HCT116 (cell line): ENCODE measurements at regions not wholly inside any gene's neighbourhood (a gene's known extent, or its start where the extent isn't known, plus 50 kb on each side); places are given as distances from the start of the nearest gene placed in this dataset.
A peak's percentile ranks its signal among the peaks of the same experiment; 100 is the strongest.
"Not testable (repeated sequence)": the region's sequence is repeated elsewhere in the genome, so short reads cannot be mapped to it uniquely, and the experiment has no call there.

Source experiments
- ATAC-seq: fragments of 200-7000 bp; cut with Tn5 transposase; 2 replicates; pipeline ENCODE4 v1.9.1; 2020; ENCODE audit warnings: mild to moderate bottlenecking, moderate library complexity
- BruUV-seq: library from RNA; stranded (reverse); fragments of 400-500 nt; replicated peaks from 2 replicates; lab custom pipeline; 2021; lab: Mats Ljungman, UMichigan
- CTCF ChIA-PET: fragments of 300-600 bp; sonication (Branson Sonifier 250); formaldehyde crosslinking; loops from one replicate; lab custom pipeline; 2021; ENCODE audit warnings: antibody characterized with exemption; lab: Charles Lee
- POLR2A ChIA-PET: fragments of 300-600, 350-600 bp; sonication (Branson Sonifier 250); formaldehyde crosslinking; loops from one replicate; lab custom pipeline; 2021; ENCODE audit warnings: antibody characterized with exemption; lab: Charles Lee
- RAD21 ChIA-PET, 2 experiments: fragments of 300-600 bp; sonication (Branson Sonifier 250); formaldehyde crosslinking; loops; one replicate each; lab custom pipeline; 2023; ENCODE audit warnings: low total read pairs in 2 of 2; ENCODE audit not compliant: uncharacterized antibody in 2 of 2, unreplicated experiment in 2 of 2, low non-redundant PET in 1 of 2; lab: Charles Lee
- DNase-seq: peaks from one replicate; pipeline ENCODE4 v3.0.0-alpha.2; 2010; ENCODE audit warnings: low read depth, low spot score
- H2AFZ ChIP-seq: fragments of 200-600 bp; shearing (Covaris generic), sonication (generic); 2 replicates; pipeline ENCODE4 v1.6.1; 2017; ENCODE audit warnings: low read depth, mixed run types, mixed read lengths, antibody characterized with exemption, low read length; ENCODE audit not compliant: poor library complexity, severe bottlenecking
- H3K27ac ChIP-seq: 2 replicates; pipeline ENCODE4 v1.5.1; 2012; ENCODE audit warnings: low read depth, low read length
- H3K27me3 ChIP-seq: fragments of 200-600 bp; sonication (generic); 2 replicates; pipeline ENCODE4 v1.6.1; 2016; ENCODE audit warnings: mixed run types, low read length, mixed read lengths; ENCODE audit not compliant: insufficient read depth
- H3K36me3 ChIP-seq, 2 experiments: fragments of 200-500 bp in 1 of 2; fragments of 200-600 bp in 1 of 2; sonication (Bioruptor generic) in 1 of 2; sonication (generic) in 1 of 2; 2 replicates each; pipeline versions ENCODE4 v1.5.1 to v1.6.1; 2014 to 2016; ENCODE audit warnings: low read length in 2 of 2, inconsistent platforms in 1 of 2, mixed read lengths in 1 of 2, mixed run types in 1 of 2; ENCODE audit not compliant: insufficient read depth in 2 of 2, control insufficient read depth in 1 of 2
- H3K4me1 ChIP-seq, 2 experiments: fragments of 200-600 bp in 1 of 2; sonication (generic) in 1 of 2; 2 replicates each; pipeline versions ENCODE4 v1.5.1 to v1.6.1; 2012 to 2017; ENCODE audit warnings: low read length in 2 of 2, inconsistent platforms in 1 of 2, mild to moderate bottlenecking in 1 of 2, mixed read lengths in 1 of 2, mixed run types in 1 of 2, moderate library complexity in 1 of 2; ENCODE audit not compliant: insufficient read depth in 2 of 2, control insufficient read depth in 1 of 2
- H3K4me2 ChIP-seq: fragments of 200-600 bp; sonication (generic); 2 replicates; pipeline ENCODE4 v1.6.1; 2017; ENCODE audit warnings: mixed run types, low read length, mixed read lengths
- H3K4me3 ChIP-seq, 2 experiments: fragments of 200-600 bp in 1 of 2; sonication (generic) in 1 of 2; replicated peaks in 1 of 2; 2 replicates each; pipeline ENCODE4 v1.5.1; 2011 to 2016; ENCODE audit warnings: low read length in 2 of 2, control low read depth in 1 of 2, low read depth in 1 of 2, mild to moderate bottlenecking in 1 of 2, mixed read lengths in 1 of 2, mixed run types in 1 of 2
- H3K79me2 ChIP-seq: fragments of 200-600 bp; sonication (generic); 2 replicates; pipeline ENCODE4 v1.6.1; 2017; ENCODE audit warnings: mild to moderate bottlenecking, mixed run types, low read length, moderate library complexity, mixed read lengths; ENCODE audit not compliant: insufficient read depth
- H3K9ac ChIP-seq: fragments of 200-600 bp; sonication (generic); 2 replicates; pipeline ENCODE4 v1.6.1; 2016; ENCODE audit warnings: low read length, mixed read lengths
- H3K9me2 ChIP-seq: fragments of 200-600 bp; sonication (generic), shearing (Covaris generic); 2 replicates; pipeline ENCODE4 v1.6.1; 2017; ENCODE audit warnings: mixed run types, mild to moderate bottlenecking, moderate library complexity; ENCODE audit not compliant: insufficient read depth
- H3K9me3 ChIP-seq, 2 experiments: fragments of 200-500 bp in 1 of 2; fragments of 200-600 bp in 1 of 2; sonication (Bioruptor generic) in 1 of 2; sonication (generic) in 1 of 2; 2 replicates each; pipeline ENCODE4 v1.6.1; 2014 to 2017; ENCODE audit warnings: low read length in 2 of 2, mixed read lengths in 2 of 2, inconsistent platforms in 1 of 2, low read depth in 1 of 2, mild to moderate bottlenecking in 1 of 2, mixed run types in 1 of 2, moderate library complexity in 1 of 2; ENCODE audit not compliant: control insufficient read depth in 1 of 2, insufficient read depth in 1 of 2
- H4K20me1 ChIP-seq: fragments of 200-600 bp; sonication (generic), shearing (Covaris generic); 2 replicates; pipeline ENCODE4 v1.6.1; 2017; ENCODE audit warnings: mixed run types, mild to moderate bottlenecking, moderate library complexity; ENCODE audit not compliant: insufficient read depth
- CTCF ChIP-seq, 3 experiments: fragments of 200-600 bp in 1 of 3; sonication (generic) in 1 of 3; IDR thresholded peaks in 2 of 3; conservative IDR thresholded peaks in 1 of 3; 2 replicates each; pipeline ENCODE4 v1.5.1; 2012 to 2017; ENCODE audit warnings: low read depth in 2 of 3, low read length in 2 of 3, antibody characterized with exemption in 1 of 3, borderline replicate concordance in 1 of 3, control low read depth in 1 of 3, mild to moderate bottlenecking in 1 of 3, mixed read lengths in 1 of 3, mixed run types in 1 of 3, moderate library complexity in 1 of 3; ENCODE audit not compliant: insufficient read depth in 1 of 3
- EGR1 ChIP-seq: IDR thresholded peaks from 2 replicates; pipeline ENCODE4 v1.6.1; 2012; ENCODE audit warnings: low read depth
- ELF1 ChIP-seq: IDR thresholded peaks from 2 replicates; pipeline ENCODE4 v1.6.1; 2012; ENCODE audit warnings: low read depth, borderline replicate concordance
- EZH2 ChIP-seq: fragments of 200-600 bp; sonication (generic); IDR thresholded peaks from 2 replicates; pipeline ENCODE4 v1.6.1; 2017; ENCODE audit warnings: antibody characterized with exemption, mixed run types
- FOSL1 ChIP-seq: IDR thresholded peaks from 2 replicates; pipeline ENCODE4 v1.6.1; 2012; ENCODE audit warnings: low read depth
- MAX ChIP-seq: IDR thresholded peaks from 2 replicates; pipeline ENCODE4 v1.6.1; 2012
- POLR2AphosphoS5 ChIP-seq: IDR thresholded peaks from 2 replicates; pipeline ENCODE4 v1.6.1; 2011; ENCODE audit warnings: mild to moderate bottlenecking, low read depth, low read length, moderate library complexity
- SIN3A ChIP-seq: IDR thresholded peaks from 2 replicates; pipeline ENCODE4 v1.6.1; 2012; ENCODE audit warnings: low read depth
- SP1 ChIP-seq: IDR thresholded peaks from 2 replicates; pipeline ENCODE4 v1.6.1; 2012; ENCODE audit warnings: low read depth
- TCF7L2 ChIP-seq: IDR thresholded peaks from 2 replicates; pipeline ENCODE4 v1.7.0; 2011; ENCODE audit warnings: borderline replicate concordance, inconsistent platforms; ENCODE audit not compliant: insufficient read depth, insufficient read length; ENCODE audit errors: extremely low read depth
- YY1 ChIP-seq: IDR thresholded peaks from 2 replicates; pipeline ENCODE4 v1.6.1; 2011; ENCODE audit warnings: low read length, low read depth, moderate library complexity, mild to moderate bottlenecking; ENCODE audit not compliant: insufficient replicate concordance; ENCODE audit errors: extremely low read depth
- ZBTB33 ChIP-seq: IDR thresholded peaks from 2 replicates; pipeline ENCODE4 v1.6.1; 2011; ENCODE audit warnings: mild to moderate bottlenecking, low read length, moderate library complexity; ENCODE audit not compliant: insufficient replicate concordance; ENCODE audit errors: extremely low read depth
- ZNF274 ChIP-seq: fragments of 200-500 bp; sonication (Bioruptor generic); IDR thresholded peaks from 2 replicates; pipeline ENCODE4 v1.6.1; 2014; ENCODE audit warnings: mild to moderate bottlenecking, low read depth, low read length, inconsistent platforms
- intact Hi-C: fragments of 100-400 bp; cut with micrococcal nuclease; formaldehyde crosslinking; loops from 2 replicates; pipeline ENCODE4 v1.10.0; 2022

GRCh38 chr1:779621-780020 lies 93.2 kb upstream of the OR4F16 start:
- CTCF ChIA-PET, H3K4me1 ChIP-seq, H3K27me3 ChIP-seq, H3K9me3 ChIP-seq, H4K20me1 ChIP-seq, POLR2A ChIA-PET, intact Hi-C loops, H2AFZ ChIP-seq, BruUV-seq, H3K9me2 ChIP-seq, H3K36me3 ChIP-seq, RAD21 ChIA-PET: not testable (repeated sequence)
- peak; percentile 35; the same call in 1 of the 2 replicates for ATAC-seq
- Histone ChIP-seq H3K27ac (peak overlapping the region; percentile 52; the same call in 1 of the 2 replicates), H3K4me2 (peak overlapping the region; percentile 70), H3K9ac (peak overlapping the region; percentile 77; the same call in 1 of the 2 replicates), H3K4me3 (peak overlapping the region; percentile 47 to 66), H3K79me2 (peaks cover 16% of the 10 kb centered on the region)
- DNase-seq = peak; percentile 28
- TF ChIP-seq POLR2AphosphoS5 (peak; percentile 38), MAX (0 out of 2 replicates have a peak, but pooled peaks have one; percentile 15), EGR1 (peak; percentile 48)

GRCh38 chr1:788835-789234 lies 102.4 kb upstream of the OR4F16 start:
- Histone ChIP-seq H3K79me2 (no peaks in the 10 kb centered on the region), H3K9me2 (no peaks in the 10 kb centered on the region), H3K9me3 (peaks cover 0 to 4% of the 10 kb centered on the region in 2 experiments; a peak in 1 of 4 replicates), H4K20me1 (no peaks in the 10 kb centered on the region), H3K4me3 (no peak overlapping the region), H3K9ac (no peak overlapping the region), H3K27me3 (no peaks in the 10 kb centered on the region), H3K36me3 (no peaks in the 10 kb centered on the region), H2AFZ (no peak overlapping the region), H3K4me2 (no peak overlapping the region), H3K4me1 (no peaks in the 10 kb centered on the region), H3K27ac (no peak overlapping the region)
- ChIA-PET POLR2A (no interaction called here), RAD21 (no interaction called here), CTCF (no interaction called here)
- DNase-seq (no peak), ATAC-seq (no peak)
- BruUV-seq = no TSS peak
- intact Hi-C loops = no loop called here
- no peak for TF ChIP-seq SIN3A
- no peak for TF ChIP-seq FOSL1
- TF ChIP-seq TCF7L2 = no peak
- no peak for TF ChIP-seq CTCF (IDR thresholded peaks at IDR 0.05 in 2 of 3, conservative IDR thresholded peaks at IDR 0.05 in 1 of 3; ENCODE audit: borderline replicate concordance in 1 of 3, insufficient read depth in 1 of 3, low read depth in 2 of 3, low read length in 2 of 3)
- TF ChIP-seq EZH2 = no peak
- TF ChIP-seq ELF1 = no peak
- TF ChIP-seq ZNF274 = no peak
- TF ChIP-seq ZBTB33 = no peak
- no peak for TF ChIP-seq SP1
- no peak for TF ChIP-seq YY1
